Right cardiac atrium (tissue), 5 donors: ENCODE measurements at regions not wholly inside any gene's neighbourhood (a gene's known extent, or its start where the extent isn't known, plus 50 kb on each side); places are given as distances from the start of the nearest gene placed in this dataset.

Source experiments
- ATAC-seq, 2 donors: fragments of 200-7000 bp; cut with Tn5 transposase; one replicate each; pipeline versions ENCODE4 v1.8.0 to v1.9.1; 2020; ENCODE audit warnings: moderate library complexity in 2 of 2, mild to moderate bottlenecking in 1 of 2
- DNase-seq, 3 donors: peaks; one replicate each; pipeline ENCODE4 v3.0.0-alpha.2; 2020
- H3K27ac ChIP-seq: one replicate; pipeline ENCODE4 v1.5.1; 2013; ENCODE audit warnings: mild to moderate bottlenecking, low read length, control low read depth, moderate library complexity
- H3K27me3 ChIP-seq: one replicate; pipeline ENCODE4 v1.6.1; 2013; ENCODE audit not compliant: control insufficient read depth, insufficient read depth
- H3K4me1 ChIP-seq: one replicate; pipeline ENCODE4 v1.6.1; 2013; ENCODE audit warnings: low read length; ENCODE audit not compliant: control insufficient read depth, insufficient read depth
- H3K4me3 ChIP-seq: one replicate; pipeline ENCODE4 v1.5.1; 2013; ENCODE audit warnings: low read length, control low read depth
- H3K9me3 ChIP-seq: one replicate; pipeline ENCODE4 v1.6.1; 2013; ENCODE audit warnings: low read length; ENCODE audit not compliant: control insufficient read depth
- WGBS: extraction: QIAGEN DNeasy Blood & Tissue Kit; methylation state at CpG from one replicate; pipeline ENCODE4 v1.1.7; 2013; 5-methylcytosine and 5-hydroxymethylcytosine counted together
- intact Hi-C, 4 donors: fragments of 100-400 bp; cut with DNase I; formaldehyde crosslinking; loops; one replicate each; pipeline versions ENCODE4 v1.11.0 to v1.14.0; 2022 to 2023
- donor health status: healthy with polysubstance abuse.
- donor health status: DM: no; HTN: yes; CAD: no.
- donor health status: DM: no; HTN: no; CAD: no.
- donor health status: DM: no; HTN: yes; CAD: no; lungs with severe emphysema.
- donor health status: DM: yes; HTN: yes; CAD: no.

GRCh38 chr9:108196332-108197007, 659.3 kb downstream of the ACTL7B start:
- no peaks in the 10 kb centered on the region for H3K9me3 ChIP-seq
- H3K4me3 ChIP-seq, result no peak overlapping the region
- 77% methylated on average over 5 of the region's 5 CpGs for WGBS
- intact Hi-C loops, result no loop called here
- H3K27ac ChIP-seq, result no peak overlapping the region
- DNase-seq (no peak), ATAC-seq (no peak)
- no peaks in the 10 kb centered on the region for H3K27me3 ChIP-seq
- no peaks in the 10 kb centered on the region for H3K4me1 ChIP-seq

GRCh38 chr9:108194154-108194553, 661.6 kb downstream of the ACTL7B start:
- H3K9me3 ChIP-seq, result no peaks in the 10 kb centered on the region
- H3K4me1 ChIP-seq, result no peaks in the 10 kb centered on the region
- H3K27ac ChIP-seq, result no peak overlapping the region
- H3K27me3 ChIP-seq, result no peaks in the 10 kb centered on the region
- ATAC-seq, result no peak
- no peak for DNase-seq
- no peak overlapping the region for H3K4me3 ChIP-seq
- intact Hi-C loops, result no loop called here

DNA sequence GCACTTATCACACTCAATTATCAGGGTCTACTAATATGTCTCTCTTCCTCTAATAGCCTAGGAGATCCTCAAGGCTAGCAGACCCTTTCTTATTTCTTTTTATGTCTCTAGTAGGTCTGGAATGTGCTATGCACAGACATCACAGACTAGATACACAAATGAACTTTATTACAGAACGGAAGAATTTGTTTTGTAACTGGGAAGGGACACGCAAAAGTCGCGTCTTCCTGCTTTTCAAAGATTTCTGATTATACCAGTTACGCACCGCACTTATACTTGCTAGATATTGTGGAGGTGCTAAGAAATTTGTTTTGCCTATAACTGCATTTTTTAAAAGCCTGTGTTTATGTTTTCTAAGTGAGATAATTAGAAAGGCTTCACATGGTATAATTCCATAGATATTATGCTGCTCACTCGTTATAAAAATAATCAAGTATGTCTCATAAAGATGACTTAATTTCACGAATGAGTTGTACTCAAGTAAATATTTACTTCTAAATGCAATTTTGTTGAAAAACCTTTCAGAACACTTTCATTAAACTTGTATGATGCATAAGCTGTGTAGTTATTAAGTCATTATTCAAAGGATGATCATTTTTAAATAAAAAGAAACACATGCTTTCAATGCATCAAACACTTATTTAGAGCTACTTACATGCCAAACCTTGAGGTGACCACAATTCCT, 662.6 kb downstream of the ACTL7B start:
- Histone ChIP-seq H3K4me1 (no peaks in the 10 kb centered on the region), H3K27me3 (no peaks in the 10 kb centered on the region), H3K27ac (no peak overlapping the region), H3K4me3 (no peak overlapping the region), H3K9me3 (no peaks in the 10 kb centered on the region)
- 93% methylated on average over 8 of the region's 8 CpGs for WGBS
- DNase-seq, result no peak
- no peak for ATAC-seq
- intact Hi-C loops, result no loop called here

DNA sequence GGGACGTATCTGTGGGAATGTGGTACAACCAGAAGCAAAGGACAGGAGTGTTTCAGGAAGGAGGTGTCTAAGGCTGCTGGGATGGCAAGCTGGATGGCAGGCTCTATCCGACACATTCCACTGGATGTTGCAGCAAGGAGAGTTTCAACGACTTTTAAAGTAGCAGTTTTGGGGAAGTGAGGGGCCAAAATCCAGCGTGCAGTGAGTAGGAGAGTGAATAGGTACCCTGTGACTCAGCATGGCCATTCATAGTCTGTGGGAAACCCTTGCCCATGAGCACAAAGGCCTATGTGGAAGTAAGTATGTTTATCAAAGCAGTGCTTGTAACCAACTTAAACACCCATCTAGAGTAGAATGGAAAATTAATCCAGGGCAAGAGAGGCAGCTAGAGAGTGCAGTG, 664.7 kb downstream of the ACTL7B start:
- 78% methylated on average over 4 of the region's 4 CpGs for WGBS

DNA sequence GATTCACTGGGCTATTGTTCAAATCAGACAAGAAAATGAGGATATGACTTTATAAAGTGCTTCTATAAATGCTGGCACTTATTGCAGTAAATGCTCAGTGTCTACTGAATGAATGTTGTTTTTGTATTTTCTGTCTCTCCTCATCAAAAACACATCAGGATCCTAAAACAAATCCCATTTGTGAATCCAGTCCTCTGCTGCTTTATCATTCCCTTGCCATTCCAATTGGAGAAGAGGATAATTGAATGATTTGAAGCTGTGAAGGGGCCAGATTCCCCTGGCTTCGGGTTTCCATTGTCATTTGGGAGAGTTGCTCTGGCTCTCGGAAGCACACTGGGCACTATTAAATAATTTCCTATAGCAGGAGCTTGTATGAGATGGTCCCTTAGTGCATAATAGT, 666.8 kb downstream of the ACTL7B start:
- WGBS, result 62% methylated on average over 2 of the region's 2 CpGs
- no peaks in the 10 kb centered on the region for H3K4me1 ChIP-seq
- no peak overlapping the region for H3K27ac ChIP-seq
- H3K9me3 ChIP-seq, result no peaks in the 10 kb centered on the region
- intact Hi-C loops, result no loop called here
- H3K27me3 ChIP-seq, result no peaks in the 10 kb centered on the region
- ATAC-seq (no peak), DNase-seq (no peak)
- H3K4me3 ChIP-seq, result no peak overlapping the region

More for the DNA sequence above, 664.7 kb downstream of the ACTL7B start:
- no peak for DNase-seq
- no peaks in the 10 kb centered on the region for H3K4me1 ChIP-seq
- no peaks in the 10 kb centered on the region for H3K27me3 ChIP-seq
- H3K9me3 ChIP-seq, result no peaks in the 10 kb centered on the region
- no peak overlapping the region for H3K27ac ChIP-seq
- no peak for ATAC-seq
- no peak overlapping the region for H3K4me3 ChIP-seq
- intact Hi-C loops, result no loop called here

GRCh38 chr9:108188482-108188881, 667.3 kb downstream of the ACTL7B start:
- no peak overlapping the region for H3K27ac ChIP-seq
- no peak overlapping the region for H3K4me3 ChIP-seq
- intact Hi-C loops, result no loop called here
- no peak for DNase-seq
- 78% methylated on average over 2 of the region's 2 CpGs for WGBS
- H3K4me1 ChIP-seq, result no peaks in the 10 kb centered on the region
- ATAC-seq, result no peak
- H3K27me3 ChIP-seq, result no peaks in the 10 kb centered on the region
- no peaks in the 10 kb centered on the region for H3K9me3 ChIP-seq

DNA sequence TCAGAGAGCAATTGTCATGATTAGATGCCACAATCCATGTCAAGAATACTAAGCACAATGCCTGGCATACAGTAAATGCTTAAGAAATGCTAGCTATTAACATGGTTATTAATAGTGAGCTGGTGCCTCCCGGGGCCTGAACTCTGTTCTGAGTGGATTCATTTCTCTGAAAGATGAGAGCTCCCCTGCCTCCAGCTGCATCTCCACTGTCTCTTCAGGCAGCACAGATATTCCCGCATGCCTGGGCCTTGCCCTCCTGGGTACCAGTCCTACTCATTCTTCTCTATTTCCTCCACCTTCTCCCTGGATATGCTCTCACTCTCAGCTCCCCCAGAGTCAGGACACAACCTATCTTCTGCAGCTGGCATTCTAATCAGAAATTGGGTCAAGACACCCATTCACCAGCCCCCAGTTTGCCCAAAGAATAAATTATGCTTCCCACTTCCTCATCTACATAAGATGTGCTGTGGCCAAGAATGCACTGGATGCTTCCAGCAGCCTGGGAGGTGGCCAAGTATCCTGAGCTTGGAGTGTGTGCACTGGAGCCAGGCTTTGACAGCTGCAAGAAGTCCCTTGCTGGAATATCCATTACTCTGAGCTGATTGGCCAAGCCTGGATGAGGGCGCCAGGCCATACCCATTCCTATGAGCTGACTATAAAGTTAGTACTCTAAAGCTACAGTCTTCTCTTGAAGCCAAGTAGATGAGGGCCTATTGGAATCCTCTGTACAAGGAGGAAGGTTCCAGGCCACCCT, 669.0 kb downstream of the ACTL7B start:
- intact Hi-C loops, result no loop called here
- Histone ChIP-seq H3K27ac (no peak overlapping the region), H3K9me3 (no peaks in the 10 kb centered on the region), H3K4me1 (no peaks in the 10 kb centered on the region), H3K4me3 (no peak overlapping the region), H3K27me3 (no peaks in the 10 kb centered on the region)
- ATAC-seq, result peak; percentile 76 to 91
- 71% methylated on average over 3 of the region's 3 CpGs for WGBS
- DNase-seq, result peak; percentile 75 to 92 (median 87)

DNA sequence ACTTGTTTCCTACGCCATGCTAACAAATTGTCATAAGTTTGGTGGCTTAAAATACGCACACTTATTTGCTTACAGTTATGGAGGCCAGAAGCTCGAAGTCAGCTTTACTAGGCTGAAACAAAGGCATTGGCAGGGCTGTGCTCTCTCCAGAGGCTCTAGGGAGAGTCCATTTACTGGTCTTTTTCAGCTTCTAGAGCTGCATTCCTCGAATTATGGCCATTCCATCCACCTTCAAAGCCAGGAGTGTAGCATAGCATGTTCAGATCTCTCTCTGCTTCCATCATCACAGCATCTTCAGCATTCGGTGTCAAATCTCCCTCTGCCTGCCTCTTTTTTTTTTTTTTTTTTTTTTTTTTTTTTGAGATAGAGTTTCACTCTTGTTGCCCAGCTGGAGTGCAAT, 670.2 kb downstream of the ACTL7B start:
- Histone ChIP-seq H3K9me3 (no peaks in the 10 kb centered on the region), H3K4me3 (no peak overlapping the region), H3K27me3 (no peaks in the 10 kb centered on the region), H3K27ac (no peak overlapping the region), H3K4me1 (no peaks in the 10 kb centered on the region)
- no peak for ATAC-seq
- no peak for DNase-seq
- intact Hi-C loops, result no loop called here
- WGBS, result 84% methylated on average over 5 of the region's 5 CpGs

DNA sequence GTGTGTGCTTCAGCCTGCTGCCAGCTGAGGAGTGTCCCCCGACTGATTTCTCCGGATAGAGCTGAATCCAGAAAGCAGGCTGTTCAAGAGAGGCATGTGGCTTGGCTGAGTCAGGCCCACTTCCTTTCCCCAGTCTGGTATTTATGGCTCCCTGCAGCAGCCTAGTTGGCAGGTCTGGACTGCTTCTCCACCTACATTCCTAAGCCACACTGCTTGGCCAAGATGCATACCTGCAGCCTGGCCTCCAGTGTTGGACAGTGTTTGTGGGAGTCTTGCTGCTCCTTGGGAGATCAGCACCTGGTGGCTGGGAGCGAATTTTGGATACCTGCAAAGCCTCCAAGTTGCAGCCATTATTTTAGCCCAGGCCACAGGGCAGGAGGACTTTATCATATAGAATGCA, 670.8 kb downstream of the ACTL7B start:
- 66% methylated on average over 3 of the region's 3 CpGs for WGBS
- no peaks in the 10 kb centered on the region for H3K9me3 ChIP-seq
- no peak overlapping the region for H3K27ac ChIP-seq
- ATAC-seq (peak in 1 of 2 donors; percentile 37), DNase-seq (peak in 1 of 3 donors; percentile 10)
- no peaks in the 10 kb centered on the region for H3K27me3 ChIP-seq
- intact Hi-C loops, result no loop called here
- no peaks in the 10 kb centered on the region for H3K4me1 ChIP-seq
- no peak overlapping the region for H3K4me3 ChIP-seq

- no peaks in the 10 kb centered on the region for H3K9me3 ChIP-seq
- no peaks in the 10 kb centered on the region for H3K27me3 ChIP-seq
- DNase-seq, result no peak
- H3K4me3 ChIP-seq, result no peak overlapping the region
- 93% methylated on average over 3 of the region's 3 CpGs for whole genome bisulfite sequencing
- no peak overlapping the region for H3K27ac ChIP-seq
- intact Hi-C loops, result no loop called here
- H3K4me1 ChIP-seq, result no peaks in the 10 kb centered on the region
- ATAC-seq, result no peak
Observed at GRCh38 chr9:108184009-108184408, 671.8 kb downstream of the ACTL7B start.

GRCh38 chr9:108182950-108183381, 672.8 kb downstream of the ACTL7B start:
- Histone ChIP-seq H3K4me3 (no peak overlapping the region), H3K27me3 (no peaks in the 10 kb centered on the region), H3K4me1 (no peaks in the 10 kb centered on the region), H3K27ac (no peak overlapping the region), H3K9me3 (no peaks in the 10 kb centered on the region)
- WGBS, result 61% methylated on average over 5 of the region's 5 CpGs
- no peak for DNase-seq
- peak in 1 of 2 donors; percentile 78 for ATAC-seq
- intact Hi-C loops, result no loop called here
